ENCODE measurements at regions not wholly inside any gene's neighbourhood (a gene's known extent, or its start where the extent isn't known, plus 50 kb on each side); places are given as distances from the start of the nearest gene placed in this dataset.

- no peak for DNase-seq
Measured at GRCh38 chr21:17441370-17441769, 71.5 kb upstream of the CXADR start.

GRCh38 chr21:17442165-17442564 is 70.7 kb upstream of the CXADR start:
- no peak for DNase-seq

- no peak for DNase-seq
Measured at GRCh38 chr21:17444828-17445227, 68.0 kb upstream of the CXADR start.

- DNase-seq = no peak
Measured at GRCh38 chr21:17446737-17447136, 66.1 kb upstream of the CXADR start.

GRCh38 chr21:17449701-17450100 is 63.1 kb upstream of the CXADR start:
- no peak for DNase-seq

- DNase-seq = no peak
Measured at GRCh38 chr21:17451364-17451891, 61.4 kb upstream of the CXADR start.

GRCh38 chr21:17454315-17455027 is 58.4 kb upstream of the CXADR start:
- DNase-seq = peak; percentile 16

- DNase-seq = no peak
Measured at GRCh38 chr21:17455028-17455353, 57.9 kb upstream of the CXADR start.

- DNase-seq = no peak
Measured at GRCh38 chr21:17455451-17455850, 57.4 kb upstream of the CXADR start.

GRCh38 chr21:17458279-17458678 is 54.6 kb upstream of the CXADR start:
- DNase-seq = no peak

- DNase-seq = no peak
Measured at GRCh38 chr21:17460094-17460493, 52.7 kb upstream of the CXADR start.

- no peak for DNase-seq
Measured at GRCh38 chr21:17461014-17461413, 51.8 kb upstream of the CXADR start.

- DNase-seq = no peak
Measured at GRCh38 chr21:17461582-17461981, 51.3 kb upstream of the CXADR start.

- DNase-seq = no peak
Measured at GRCh38 chr21:17462276-17462981, 50.4 kb upstream of the CXADR start.
